HG02763 (cell line): ENCODE measurements at regions not wholly inside any gene's neighbourhood (a gene's known extent, or its start where the extent isn't known, plus 50 kb on each side); places are given as distances from the start of the nearest gene placed in this dataset.
"Not testable (repeated sequence)": the region's sequence is repeated elsewhere in the genome, so short reads cannot be mapped to it uniquely, and the experiment has no call there.

Experiments used
- ATAC-seq: cut with Tn5 transposase; IDR thresholded peaks from one replicate; pipeline ENCODE4 v1.9.1; 2021; ENCODE audit warnings: mild to moderate bottlenecking, moderate library complexity; ENCODE audit not compliant: unreplicated experiment

DNA sequence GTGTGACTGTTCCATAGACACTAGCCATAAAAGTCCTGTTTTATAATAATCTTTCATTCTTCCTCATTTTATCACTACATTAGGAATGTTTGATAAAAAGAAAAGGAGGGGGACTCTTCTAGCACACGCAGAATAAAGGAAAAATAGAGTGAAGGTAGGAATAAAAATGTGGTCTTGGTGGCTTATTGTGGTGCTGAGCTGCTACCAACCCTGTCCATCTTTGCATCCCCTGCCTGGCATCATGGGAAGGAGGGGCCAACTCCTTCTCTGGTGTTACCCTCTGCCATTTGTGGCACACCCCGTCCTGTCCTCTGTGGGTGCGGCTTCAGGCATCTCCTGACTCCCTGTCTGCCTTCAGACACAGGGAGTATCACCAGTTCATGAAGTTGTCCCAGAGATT is 104.9 kb upstream of the ZNF536 start:
- no peak for ATAC-seq

DNA sequence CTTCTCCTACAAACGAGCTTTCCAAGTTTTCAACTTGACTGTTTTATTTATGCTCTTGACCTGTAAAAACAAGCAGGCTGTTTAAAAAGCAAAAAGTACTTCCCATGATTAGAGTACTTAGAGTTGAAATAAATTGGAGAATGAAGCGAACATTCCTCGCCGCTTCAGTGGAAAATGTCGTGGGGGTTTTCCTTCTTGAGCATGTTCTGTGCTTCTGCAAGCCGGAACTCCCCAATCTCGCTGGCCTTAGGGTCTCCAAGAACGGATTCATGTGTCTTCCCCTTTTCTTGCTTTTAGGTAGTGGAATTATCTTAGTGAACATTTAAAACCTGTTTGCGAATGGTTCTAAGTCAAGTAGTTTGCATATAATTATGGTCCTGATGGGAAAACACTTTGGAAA is 103.6 kb upstream of the ZNF536 start:
- no peak for ATAC-seq

DNA sequence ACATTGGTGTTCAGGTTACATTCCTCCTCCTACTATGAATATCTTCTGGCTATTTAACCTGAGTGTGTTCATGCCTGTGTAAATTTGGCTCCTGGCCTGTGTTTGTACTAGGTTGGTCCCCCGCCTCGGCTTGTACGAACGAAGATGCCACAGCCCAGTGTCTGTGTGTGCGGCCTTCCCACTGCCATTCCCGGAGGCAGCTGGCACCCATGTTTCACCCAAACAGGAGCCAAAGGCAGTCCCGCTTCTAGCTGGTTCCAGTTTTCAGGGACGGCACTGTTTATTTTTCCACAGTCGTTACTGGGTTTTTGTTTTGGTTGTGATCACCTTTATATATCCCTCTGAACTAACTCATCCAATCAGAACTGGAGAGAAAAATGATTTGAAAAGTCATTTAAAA is 102.5 kb upstream of the ZNF536 start:
- ATAC-seq, result no peak

DNA sequence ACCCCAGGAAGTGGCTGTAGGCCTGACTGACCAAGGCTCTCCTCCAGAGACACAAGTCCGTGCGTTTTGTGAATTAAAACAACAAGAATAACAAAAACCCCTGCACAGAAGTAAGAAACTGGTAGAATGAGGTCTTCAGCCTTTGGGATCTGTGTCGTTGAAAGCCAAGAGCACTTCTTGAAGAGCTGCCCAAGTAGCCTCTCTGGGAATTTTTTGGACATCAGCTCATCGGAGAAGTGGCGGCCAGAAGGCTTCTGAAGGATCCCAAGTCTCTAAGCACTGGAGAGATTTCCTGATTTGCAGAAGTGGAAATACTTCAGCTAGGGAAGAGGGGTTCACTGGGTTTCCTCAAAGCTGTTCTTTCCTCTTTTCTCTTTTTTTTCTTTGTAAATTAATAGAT is 100.4 kb upstream of the ZNF536 start:
- ATAC-seq, result no peak

DNA sequence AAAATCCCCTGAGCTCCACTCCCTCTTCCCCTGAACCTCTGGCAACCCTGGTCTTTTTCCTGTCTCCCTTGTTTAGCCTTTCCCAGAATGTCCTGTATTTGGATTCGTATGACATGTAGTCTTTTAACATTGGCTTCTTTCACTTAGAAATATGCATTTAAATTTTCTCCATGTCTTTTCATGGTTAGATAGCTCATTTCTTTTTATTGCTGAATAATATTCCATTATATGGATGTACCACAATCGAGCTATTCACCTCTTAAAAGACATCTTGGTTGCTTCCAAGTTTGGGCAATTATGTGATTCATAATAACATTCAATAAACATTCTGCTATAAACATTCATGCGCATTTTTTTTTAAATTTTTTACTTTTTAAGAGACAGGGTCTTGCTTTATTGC is 99.6 kb upstream of the ZNF536 start:
- ATAC-seq, result no peak

DNA sequence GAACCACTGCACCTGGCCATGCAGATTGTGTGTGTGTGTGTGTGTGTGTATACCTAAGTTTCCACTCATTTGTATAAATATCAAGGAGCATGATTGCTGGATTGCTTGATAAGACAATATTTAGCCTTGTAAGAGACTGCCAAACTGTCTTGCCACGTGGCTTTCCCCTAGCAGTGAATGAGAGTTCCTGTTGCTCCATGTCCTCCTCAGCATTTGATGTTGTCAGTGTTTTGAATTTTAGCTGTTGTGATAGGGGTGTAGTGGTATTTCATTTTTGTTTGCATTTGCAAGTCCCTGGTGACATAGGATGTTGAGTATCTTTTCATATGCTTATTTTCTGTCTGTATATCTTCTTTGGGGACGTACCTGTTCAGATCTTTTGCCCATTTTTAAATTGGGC is 99.0 kb upstream of the ZNF536 start:
- ATAC-seq, result no peak

DNA sequence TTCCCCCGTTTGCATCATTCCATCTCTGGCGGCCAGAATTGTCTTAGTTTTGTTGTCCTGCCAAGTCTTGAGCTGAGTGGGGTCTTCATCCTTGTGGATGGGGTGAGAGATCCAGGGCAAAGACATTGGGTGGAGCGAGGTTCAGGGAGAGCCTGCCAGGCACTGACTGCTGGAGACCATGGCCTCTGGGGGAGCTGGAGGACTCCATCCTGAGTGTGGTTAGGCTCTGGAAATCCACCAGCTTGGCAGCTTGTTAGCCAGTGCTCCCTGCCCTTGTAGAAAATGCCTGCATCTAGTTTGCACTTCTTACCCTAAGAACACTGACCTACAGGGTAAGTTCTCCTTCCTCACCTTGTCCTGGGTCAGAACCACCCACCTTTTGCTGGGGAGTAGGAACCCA is 97.2 kb upstream of the ZNF536 start:
- no peak for ATAC-seq

DNA sequence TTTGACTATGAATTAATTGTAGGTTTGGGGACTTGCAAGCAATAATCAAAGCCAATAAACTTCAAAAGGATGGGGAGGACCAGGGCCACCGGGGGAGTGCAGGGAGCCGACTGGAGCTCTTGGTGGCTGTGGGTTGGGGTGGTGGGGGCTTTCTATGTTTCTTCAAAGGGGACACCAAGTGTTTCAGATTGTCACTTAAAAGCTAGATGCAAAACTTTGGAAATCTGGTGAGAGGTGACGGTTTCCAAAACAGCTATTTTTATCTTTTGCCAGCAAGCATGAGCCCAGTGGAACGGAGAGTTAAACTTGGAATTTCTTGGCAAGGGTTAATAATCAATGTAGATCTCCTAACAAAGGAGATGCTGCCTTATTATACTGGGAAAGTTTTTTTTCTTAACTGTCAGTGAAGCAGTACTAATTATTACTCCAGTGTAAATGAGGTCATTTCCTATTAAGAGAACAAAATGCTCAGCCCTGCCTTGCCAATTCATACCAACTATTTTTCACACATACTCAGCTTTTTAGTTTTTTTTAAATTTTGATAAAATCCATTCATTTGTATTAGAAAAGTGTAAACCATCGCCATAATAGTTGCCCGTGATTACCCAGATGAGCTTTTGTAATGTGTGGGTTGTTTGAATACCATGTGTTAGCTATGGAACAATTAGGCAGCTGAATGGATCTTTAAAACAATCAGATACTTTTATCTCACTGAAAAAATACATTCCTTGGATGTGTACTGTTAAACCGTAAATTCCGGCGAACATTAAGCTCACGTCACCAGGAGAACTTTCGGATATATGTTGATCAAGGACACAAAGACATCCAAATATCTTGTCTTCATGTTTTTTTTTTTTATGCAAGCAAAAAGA is 95.9 kb upstream of the ZNF536 start:
- ATAC-seq, result no peak

DNA sequence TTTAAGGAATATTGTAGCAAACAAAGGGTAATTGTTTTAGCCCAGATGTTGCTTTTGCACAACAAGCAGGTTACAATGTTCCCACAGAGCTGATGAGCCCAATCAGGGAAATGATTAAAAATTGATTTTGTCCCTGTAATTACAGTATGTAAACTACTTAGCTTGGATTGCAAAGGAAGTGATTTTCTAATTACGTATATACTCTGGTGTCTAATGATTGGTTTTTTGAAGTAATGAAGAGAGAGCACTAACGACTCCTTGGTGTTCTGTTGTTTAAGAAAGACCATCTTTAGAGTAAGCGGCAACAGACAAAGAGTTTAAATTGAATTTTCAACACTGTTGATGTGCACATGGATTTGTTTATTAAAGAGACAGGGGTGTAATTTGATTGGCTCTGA is 95.3 kb upstream of the ZNF536 start:
- no peak for ATAC-seq

DNA sequence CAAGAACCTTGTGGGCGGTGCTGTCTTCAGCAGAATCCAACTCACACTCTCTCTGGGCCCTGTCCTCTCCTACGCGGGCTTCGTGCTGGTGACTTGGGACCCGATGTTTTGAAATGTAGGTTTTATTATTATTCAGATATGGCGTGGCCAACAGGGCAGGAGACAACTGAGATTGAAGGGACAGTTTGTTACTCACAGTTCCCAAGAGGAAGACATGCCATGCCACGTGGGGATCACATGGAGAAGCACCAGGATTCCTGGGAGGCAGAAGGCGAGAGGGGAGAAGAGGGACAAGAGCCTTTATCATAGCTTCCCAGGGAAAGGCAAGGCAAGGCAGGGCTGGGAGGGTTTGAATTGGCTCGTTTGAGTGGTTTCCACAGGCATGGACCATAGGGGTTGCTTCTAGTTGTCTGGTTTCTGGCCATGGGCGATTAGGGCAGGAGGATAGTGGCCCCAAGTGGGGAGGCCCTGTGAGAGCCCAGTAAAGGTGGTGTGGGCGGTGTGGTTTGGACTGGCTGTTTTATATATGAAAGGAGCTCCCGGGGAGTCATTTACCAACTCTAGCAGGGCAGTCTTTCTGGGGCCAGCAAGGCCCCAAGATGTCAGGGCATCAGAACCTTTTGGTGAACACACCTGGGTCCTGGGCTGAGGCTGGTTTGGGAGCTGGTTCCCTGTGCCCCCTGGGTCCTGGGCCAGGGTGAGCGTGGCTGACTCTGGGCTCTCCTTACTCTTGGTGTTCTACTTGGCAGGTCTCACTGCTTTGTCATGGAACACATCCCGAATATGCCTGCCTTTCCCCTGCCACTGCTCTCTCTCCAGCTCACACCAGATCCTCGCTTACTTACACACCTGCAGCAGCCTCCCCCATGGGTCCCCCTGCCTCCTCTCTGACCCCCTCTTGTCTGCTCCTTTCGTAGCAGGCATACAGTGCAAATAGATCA is 94.0 kb upstream of the ZNF536 start:
- no peak for ATAC-seq

DNA sequence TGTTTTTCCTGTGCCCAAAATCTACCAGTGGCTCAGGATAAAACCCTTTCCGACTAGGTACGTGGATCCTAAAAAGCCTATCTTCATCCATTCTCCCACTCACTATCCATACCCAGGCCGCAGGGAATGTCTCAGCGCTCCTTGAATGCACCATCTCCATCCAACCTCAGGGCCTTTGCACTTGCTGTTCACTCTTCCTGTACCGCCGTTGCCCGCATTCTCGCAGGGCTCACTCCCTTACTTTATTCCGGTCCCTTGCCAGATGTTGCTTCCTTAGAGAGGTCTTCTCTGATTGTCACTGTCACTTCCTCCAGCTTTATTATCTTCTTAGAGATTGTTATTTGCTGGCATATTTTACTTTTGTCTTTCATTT is 93.3 kb upstream of the ZNF536 start:
- no peak for ATAC-seq

DNA sequence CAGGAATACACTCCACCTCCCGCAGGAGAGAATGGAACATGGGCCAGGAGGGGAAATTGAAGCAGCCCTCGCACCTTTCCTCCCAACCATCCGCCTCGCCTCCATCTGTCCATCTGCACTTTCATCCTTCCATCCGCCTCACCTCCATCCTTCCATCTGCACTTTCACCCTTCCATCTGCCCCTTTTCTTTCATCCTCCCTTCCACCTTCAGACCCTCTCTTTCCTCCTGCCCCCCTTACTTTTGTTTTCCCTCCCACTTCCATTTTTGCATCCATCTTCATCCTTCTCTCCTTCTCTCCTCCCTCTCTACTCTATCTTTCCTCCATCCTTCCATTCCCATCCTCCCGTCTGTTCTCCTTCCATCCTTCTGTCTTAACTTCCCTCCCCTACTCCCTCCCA is 92.2 kb upstream of the ZNF536 start:
- ATAC-seq, result no peak

DNA sequence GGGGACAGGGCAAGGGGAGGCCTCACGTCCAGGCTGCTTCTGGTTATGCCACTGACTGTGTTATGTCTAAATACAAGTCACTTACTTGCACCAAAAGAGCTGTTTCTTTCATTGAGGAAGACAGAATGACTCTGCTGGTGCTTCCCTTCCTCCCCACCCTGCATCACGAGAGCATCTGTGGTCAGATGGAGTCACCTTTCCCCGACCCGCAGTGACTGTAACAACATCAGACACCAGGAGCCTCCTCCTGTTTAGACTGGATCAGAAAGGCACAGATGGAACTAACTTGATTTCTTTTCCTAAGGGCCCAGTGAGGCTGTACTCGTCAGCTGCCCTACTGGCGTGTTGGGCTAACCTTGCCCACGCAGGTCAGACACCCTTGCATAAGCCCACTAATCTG is 90.3 kb upstream of the ZNF536 start:
- no peak for ATAC-seq

DNA sequence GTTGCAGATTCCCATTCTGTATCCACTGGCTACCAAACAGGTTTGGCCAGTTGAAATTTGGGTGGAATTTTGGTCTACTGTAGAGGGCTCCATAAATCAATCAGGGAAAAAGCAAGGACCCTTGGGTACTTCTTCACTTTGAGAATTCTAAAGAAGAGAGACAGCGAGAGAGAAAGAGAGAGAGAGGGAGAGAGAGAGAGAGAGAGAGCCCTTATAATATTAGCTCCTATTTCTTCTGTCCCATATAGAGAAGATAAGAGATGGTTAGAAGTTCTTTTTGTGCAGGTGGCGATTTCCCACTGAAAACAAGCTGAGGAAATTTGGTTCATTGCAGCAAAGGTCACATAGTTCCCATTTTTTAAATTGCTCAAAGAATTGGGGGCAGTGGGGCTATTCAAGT is 88.6 kb upstream of the ZNF536 start:
- ATAC-seq, result no peak

DNA sequence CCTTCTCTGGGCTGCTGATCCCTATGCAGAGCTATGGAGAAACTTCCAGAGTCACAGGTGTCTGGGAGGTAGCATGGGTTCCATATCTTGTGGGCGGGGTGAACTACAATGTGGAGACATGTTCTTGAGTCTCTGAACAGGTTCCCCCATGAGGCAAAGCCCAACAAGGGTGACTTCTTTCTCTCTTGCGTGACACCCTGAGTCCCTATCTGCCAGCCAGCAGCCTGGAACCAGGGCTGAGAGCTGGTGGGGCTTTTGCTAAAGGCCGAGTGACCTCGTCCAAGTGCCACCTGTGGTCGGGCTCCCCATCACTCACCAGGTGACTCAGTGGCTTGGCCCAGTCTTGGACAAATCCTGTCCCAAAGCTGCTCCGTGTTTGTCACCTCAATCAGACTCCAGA is 88.0 kb upstream of the ZNF536 start:
- ATAC-seq, result no peak

DNA sequence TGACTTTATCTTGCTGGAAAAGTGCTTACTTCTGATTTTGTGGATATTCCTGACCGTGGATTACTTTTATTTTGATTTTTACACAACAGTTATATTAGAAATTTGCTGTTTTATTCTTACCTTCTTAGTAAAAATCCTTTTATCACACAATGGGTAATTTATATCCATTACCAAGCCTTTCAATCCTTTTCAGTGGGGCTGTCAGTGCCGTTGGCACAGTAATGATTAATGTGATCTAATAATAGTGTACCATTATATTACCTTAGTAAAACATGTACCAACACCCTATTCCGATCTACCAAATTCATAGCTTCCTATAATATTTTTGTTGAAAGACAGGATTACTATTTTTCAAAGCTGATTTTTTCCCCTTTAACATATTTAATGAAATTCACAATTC is 87.3 kb upstream of the ZNF536 start:
- ATAC-seq, result no peak

DNA sequence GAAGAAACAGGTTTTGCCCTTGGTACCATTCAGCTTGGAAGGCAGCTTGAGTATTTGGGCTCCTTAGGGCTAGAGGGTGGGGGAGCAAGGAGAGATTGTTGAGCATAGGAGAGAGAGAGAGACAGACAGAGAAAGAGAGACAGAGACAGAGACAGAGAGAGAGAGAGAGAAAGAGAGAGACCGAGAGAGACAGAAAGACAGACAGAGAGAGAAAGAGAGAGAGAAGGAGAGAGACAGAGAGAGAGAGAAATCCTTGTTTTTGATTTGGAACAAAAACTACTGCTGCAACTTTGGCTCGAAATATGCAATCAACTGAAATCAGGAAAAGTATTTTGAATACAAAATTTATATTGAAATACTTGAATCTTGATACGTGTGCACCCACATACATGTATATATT is 85.8 kb upstream of the ZNF536 start:
- ATAC-seq, result no peak

DNA sequence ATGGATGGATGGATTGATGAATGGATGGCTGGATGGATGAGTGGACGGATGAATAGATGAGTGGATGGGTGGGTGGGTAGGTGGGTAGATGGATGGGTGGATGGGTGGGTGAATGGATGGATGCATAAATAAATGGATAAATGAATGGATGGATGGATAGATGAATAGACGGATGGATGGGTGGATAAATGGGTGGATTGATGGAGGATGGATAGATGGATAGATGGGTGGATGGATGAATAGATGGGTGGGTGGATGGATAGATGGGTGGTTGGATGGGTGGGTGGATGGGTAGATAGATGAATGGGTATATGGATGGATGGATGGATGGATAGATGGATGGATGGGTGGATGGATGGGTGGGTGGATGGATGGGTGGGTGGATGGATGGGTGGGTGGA is 84.9 kb upstream of the ZNF536 start:
- ATAC-seq, result no peak

DNA sequence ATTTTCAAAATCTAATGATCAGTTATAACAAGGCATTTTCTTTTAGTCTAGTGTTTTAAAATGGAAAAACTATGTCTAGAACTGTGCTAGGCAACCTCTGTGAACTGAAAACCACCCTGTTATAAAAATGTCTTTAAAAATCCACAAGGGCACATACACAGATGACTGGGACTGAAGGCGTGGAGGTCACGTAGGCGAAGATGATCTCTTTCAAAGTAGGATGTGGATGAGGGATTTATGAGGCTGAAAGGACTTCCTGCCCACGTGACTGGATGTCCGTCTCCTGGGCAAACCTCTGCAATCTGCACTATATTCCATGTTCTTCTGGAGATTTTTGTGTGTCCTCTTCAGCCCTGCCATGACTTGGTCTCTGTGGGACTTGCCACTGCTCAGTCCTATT is 84.2 kb upstream of the ZNF536 start:
- ATAC-seq, result no peak

DNA sequence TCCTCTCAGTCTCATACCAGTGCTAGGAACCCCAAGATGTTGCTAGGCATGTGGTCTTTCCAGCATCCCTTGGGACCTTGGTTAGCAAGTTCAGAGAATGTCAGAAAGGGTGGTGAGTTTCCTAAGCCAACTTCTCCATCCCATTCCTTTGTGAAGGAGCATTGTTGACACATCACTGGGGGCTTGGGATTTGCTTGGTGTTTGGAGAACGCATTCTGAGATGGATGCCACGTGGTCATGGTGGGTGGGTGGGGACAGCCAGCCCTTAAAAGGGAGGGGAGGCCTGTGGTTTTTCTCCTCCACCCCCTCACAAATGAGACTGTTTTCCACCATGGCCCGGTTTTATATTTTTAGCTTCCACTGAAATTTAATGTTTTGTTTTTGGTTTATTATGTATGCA is 83.3 kb upstream of the ZNF536 start:
- no peak for ATAC-seq

DNA sequence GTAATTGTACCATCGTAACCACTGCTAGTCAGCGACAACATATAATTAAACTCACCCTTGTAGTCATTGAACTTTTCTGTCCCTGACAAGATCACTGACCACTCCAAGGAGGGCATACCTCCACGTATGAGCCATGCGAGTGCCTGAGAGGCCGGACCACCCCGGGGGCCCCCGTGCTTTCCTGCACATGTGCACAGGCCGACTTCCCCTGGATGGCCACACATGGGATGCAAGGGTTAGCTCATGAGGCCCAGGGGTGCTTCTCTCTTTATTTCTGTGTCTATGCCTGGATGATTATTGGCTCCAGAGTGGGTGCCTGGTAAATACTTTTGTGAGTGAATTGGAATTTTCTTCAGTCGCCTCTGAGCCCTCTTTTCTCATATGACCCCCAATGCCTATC is 82.8 kb upstream of the ZNF536 start:
- ATAC-seq, result no peak

DNA sequence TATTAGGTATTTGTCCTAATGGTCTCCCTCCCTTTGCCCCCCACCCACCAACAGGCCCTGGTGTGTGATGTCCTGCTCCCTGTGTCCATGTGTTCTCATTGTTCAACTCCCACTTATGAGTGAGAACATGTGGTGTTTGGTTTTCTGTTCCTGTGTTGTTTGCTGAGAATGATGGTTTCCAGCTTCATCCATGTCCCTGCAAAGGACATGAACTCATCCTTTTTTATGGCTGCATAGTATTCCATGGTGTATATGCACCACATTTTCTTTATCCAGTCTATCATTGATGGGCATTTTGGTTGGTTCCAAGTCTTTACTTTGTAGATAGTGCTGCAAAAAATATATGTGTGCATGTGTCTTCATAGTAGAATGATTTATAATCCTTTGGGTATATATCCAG is 81.4 kb upstream of the ZNF536 start:
- ATAC-seq, result not testable (repeated sequence)
